GM12875 (cell line): ENCODE measurements at regions not wholly inside any gene's neighbourhood (a gene's known extent, or its start where the extent isn't known, plus 50 kb on each side); places are given as distances from the start of the nearest gene placed in this dataset.

Experiments
- H3K4me3 ChIP-seq: one replicate; pipeline ENCODE4 v1.5.1; 2011; ENCODE audit warnings: low read depth, low read length, control low read depth
- TF ChIP-seq, protein P1 (sequence below): IDR thresholded peaks from 2 replicates; pipeline ENCODE4 v1.5.1; 2011; ENCODE audit warnings: low read depth, mild to moderate bottlenecking, control low read depth, inconsistent platforms, low read length, moderate library complexity, borderline replicate concordance; ENCODE audit not compliant: insufficient read depth

- TF ChIP-seq, protein P1, sequence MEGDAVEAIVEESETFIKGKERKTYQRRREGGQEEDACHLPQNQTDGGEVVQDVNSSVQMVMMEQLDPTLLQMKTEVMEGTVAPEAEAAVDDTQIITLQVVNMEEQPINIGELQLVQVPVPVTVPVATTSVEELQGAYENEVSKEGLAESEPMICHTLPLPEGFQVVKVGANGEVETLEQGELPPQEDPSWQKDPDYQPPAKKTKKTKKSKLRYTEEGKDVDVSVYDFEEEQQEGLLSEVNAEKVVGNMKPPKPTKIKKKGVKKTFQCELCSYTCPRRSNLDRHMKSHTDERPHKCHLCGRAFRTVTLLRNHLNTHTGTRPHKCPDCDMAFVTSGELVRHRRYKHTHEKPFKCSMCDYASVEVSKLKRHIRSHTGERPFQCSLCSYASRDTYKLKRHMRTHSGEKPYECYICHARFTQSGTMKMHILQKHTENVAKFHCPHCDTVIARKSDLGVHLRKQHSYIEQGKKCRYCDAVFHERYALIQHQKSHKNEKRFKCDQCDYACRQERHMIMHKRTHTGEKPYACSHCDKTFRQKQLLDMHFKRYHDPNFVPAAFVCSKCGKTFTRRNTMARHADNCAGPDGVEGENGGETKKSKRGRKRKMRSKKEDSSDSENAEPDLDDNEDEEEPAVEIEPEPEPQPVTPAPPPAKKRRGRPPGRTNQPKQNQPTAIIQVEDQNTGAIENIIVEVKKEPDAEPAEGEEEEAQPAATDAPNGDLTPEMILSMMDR, result no peak
- no peak overlapping the region for H3K4me3 ChIP-seq
Observed at GRCh38 chr17:51505450-51505849, 245.1 kb downstream of the UTP18 start.

DNA sequence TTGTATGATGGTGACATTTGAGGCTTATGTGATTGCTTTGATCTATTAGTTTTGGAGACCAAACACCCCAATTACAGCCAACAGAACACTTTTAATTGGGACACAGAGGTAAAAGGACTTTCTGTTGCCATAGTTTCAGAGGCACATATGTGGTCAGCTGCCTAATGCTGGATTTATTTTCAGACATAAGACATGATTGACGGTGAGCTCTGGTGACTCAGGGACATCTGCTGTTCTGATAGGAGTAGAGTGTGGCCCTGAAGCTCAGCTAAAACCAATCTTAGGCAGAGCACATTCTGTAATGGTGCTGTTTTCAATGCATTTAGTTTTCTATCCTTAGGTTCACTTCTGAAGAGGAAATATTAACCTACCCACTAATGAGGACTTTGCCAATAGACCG is 247.1 kb downstream of the UTP18 start:
- TF ChIP-seq, protein P1, result no peak
- H3K4me3 ChIP-seq, result no peak overlapping the region

DNA sequence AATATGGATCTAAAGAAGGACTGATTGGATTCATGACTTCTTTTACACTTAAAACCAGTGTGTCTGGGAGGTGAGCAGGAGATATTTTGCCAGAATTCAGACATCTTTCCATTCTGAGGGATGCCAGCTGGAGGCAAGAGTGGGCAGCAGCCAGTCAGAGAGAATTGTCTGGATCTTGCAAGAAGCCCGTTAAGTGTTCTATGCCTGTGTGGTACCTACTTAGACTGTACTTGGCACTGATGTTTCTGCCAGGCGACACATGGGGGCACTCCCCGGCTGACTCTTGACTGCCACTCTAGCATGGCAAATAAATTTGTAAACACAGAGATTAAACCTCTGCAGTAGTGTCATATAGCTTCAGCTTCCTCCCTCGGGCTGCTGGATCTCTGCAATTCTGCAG is 247.7 kb downstream of the UTP18 start:
- TF ChIP-seq, protein P1, result no peak
- no peak overlapping the region for H3K4me3 ChIP-seq

DNA sequence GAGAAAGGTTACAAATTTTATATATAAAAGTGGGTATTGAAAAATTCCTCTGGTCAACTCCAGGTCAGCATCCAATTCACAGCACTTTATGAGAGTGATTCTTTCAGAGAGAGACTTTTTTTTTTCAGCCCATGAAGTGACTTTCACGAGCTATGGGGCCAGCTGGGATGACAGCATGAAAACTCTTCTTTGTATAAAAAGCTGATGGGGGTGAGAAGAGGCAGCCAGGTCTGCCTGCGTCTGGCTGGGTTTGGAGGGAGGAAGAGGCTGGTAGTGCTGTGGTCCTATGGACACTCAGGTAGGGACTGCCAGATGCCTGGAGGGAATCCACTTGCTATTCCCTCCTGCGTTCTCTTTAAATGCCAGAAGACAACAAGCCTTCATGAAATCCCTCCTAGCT is 250.6 kb downstream of the UTP18 start:
- TF ChIP-seq, protein P1, result no peak
- H3K4me3 ChIP-seq, result no peak overlapping the region

- TF ChIP-seq, protein P1, result no peak
Observed at GRCh38 chr17:51512220-51512907, 252.0 kb downstream of the UTP18 start.

GRCh38 chr17:51516924-51517323 is 256.6 kb downstream of the UTP18 start:
- no peak overlapping the region for H3K4me3 ChIP-seq
- TF ChIP-seq, protein P1, result no peak

More at GRCh38 chr17:51512220-51512907, 252.0 kb downstream of the UTP18 start:
- no peak overlapping the region for H3K4me3 ChIP-seq

DNA sequence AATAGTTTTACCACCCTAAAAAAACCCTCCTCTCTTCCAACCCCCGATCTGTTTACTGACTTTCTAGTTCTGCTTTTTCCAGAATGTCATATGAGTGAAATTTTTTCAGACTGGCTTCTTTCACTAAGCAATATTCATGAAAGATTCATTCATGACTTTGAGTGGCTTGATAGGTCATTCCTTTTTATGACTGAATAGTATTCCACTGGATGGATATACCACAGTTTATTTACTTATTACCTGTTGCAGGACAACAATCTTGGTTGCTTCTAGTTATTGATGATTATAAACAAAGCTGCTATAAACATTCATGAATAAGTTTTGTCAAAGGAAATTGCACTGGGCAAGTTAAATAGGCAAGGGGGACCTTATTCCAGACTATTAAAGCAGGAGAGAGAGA is 264.2 kb downstream of the UTP18 start:
- TF ChIP-seq, protein P1, result no peak

More for the DNA sequence above, 264.2 kb downstream of the UTP18 start:
- H3K4me3 ChIP-seq, result no peak overlapping the region
